ENCODE measurements at regions not wholly inside any gene's neighbourhood (a gene's known extent, or its start where the extent isn't known, plus 50 kb on each side); places are given as distances from the start of the nearest gene placed in this dataset.

- H3K27me3 Mint-ChIP-seq (ENCODE audit: insufficient read depth, low read depth, poor library complexity): peaks cover 5% of the 10 kb centered on the region
- no peaks in the 10 kb centered on the region for H3K36me3 ChIP-seq (ENCODE audit: insufficient read depth)
These were observed 83.7 kb upstream of the PPP2R5A start for GRCh38 chr1:212201461-212201860.

GRCh38 chr1:212203630-212204029 lies 81.6 kb upstream of the PPP2R5A start:
- no peaks in the 10 kb centered on the region for H3F3A ChIP-seq (replicated peaks; ENCODE audit: low read depth)
- H3K4me3 ChIP-seq: no peak overlapping the region
- H3K4me2 ChIP-seq: no peak overlapping the region
- H2AFZ ChIP-seq: peak overlapping the region; percentile 72; the same call in 1 of the 2 replicates
- DNase-seq (ENCODE audit: low spot score) (no peak), ATAC-seq (no peak)
- H4K20me1 ChIP-seq (replicated peaks; ENCODE audit: insufficient read depth): no peaks in the 10 kb centered on the region
- H3K9me2 ChIP-seq (ENCODE audit: insufficient read depth): peaks cover 3% of the 10 kb centered on the region; the same call in 1 of the 2 replicates
- no peaks in the 10 kb centered on the region for H3K27me3 ChIP-seq (ENCODE audit: insufficient read depth)
- no peaks in the 10 kb centered on the region for H3K36me3 ChIP-seq (ENCODE audit: insufficient read depth)
- H3K27ac Mint-ChIP-seq: no peak overlapping the region
- no peaks in the 10 kb centered on the region for H3K9me3 Mint-ChIP-seq
- no peaks in the 10 kb centered on the region; the same call in 2 of the 3 replicates for H3K4me1 Mint-ChIP-seq
- no peaks in the 10 kb centered on the region for H3K36me3 Mint-ChIP-seq (ENCODE audit: low read depth)
- H3K27me3 Mint-ChIP-seq (ENCODE audit: insufficient read depth, low read depth, poor library complexity): peaks cover 5% of the 10 kb centered on the region
- no peak overlapping the region for H3K27ac ChIP-seq (ENCODE audit: low read depth)
- H3K79me2 ChIP-seq (replicated peaks; ENCODE audit: insufficient read depth): no peaks in the 10 kb centered on the region
- H3K4me1 ChIP-seq (ENCODE audit: insufficient read depth): 0 out of 2 replicates have a peak, but pooled peaks cover 6% of the 10 kb centered on the region
- H3K4me3 Mint-ChIP-seq: no peak overlapping the region
- TF ChIP-seq ZNF462 (CRISPR knock-in tag; IDR thresholded peaks at IDR 0.05) (no peak), EZH2phosphoT487 (IDR thresholded peaks at IDR 0.05; ENCODE audit: unreplicated experiment) (no peak), CREB1 (CRISPR knock-in tag; IDR thresholded peaks at IDR 0.05; ENCODE audit: low read depth) (no peak), ETS1 (IDR thresholded peaks at IDR 0.05) (no peak), POLR2AphosphoS5 (IDR thresholded peaks at IDR 0.05; ENCODE audit: low read depth) (no peak), NANOG (IDR thresholded peaks at IDR 0.05; ENCODE audit: borderline replicate concordance) (no peak), EZH2 (IDR thresholded peaks at IDR 0.05; ENCODE audit: low read depth, unreplicated experiment) (no peak), REST (IDR thresholded peaks at IDR 0.05; ENCODE audit: unreplicated experiment) (no peak), CTCF (conservative IDR thresholded peaks at IDR 0.05; ENCODE audit: low read depth in 2 of 2) (no peak)

More at GRCh38 chr1:212201461-212201860, 83.7 kb upstream of the PPP2R5A start:
- Mint-ChIP-seq H3K9me3 (no peaks in the 10 kb centered on the region), H3K4me1 (no peaks in the 10 kb centered on the region; the same call in 2 of the 3 replicates), H3K27ac (no peak overlapping the region), H3K4me3 (no peak overlapping the region), H3K36me3 (ENCODE audit: low read depth) (no peaks in the 10 kb centered on the region)
- Histone ChIP-seq H3K4me2 (no peak overlapping the region), H3K79me2 (replicated peaks; ENCODE audit: insufficient read depth) (no peaks in the 10 kb centered on the region), H3K4me3 (no peak overlapping the region), H3K27ac (ENCODE audit: low read depth) (no peak overlapping the region), H3F3A (replicated peaks; ENCODE audit: low read depth) (no peaks in the 10 kb centered on the region), H4K20me1 (replicated peaks; ENCODE audit: insufficient read depth) (no peaks in the 10 kb centered on the region), H3K4me1 (ENCODE audit: insufficient read depth) (0 out of 2 replicates have a peak, but pooled peaks cover 6% of the 10 kb centered on the region), H3K9me2 (ENCODE audit: insufficient read depth) (peaks cover 3% of the 10 kb centered on the region; the same call in 1 of the 2 replicates), H2AFZ (no peak overlapping the region), H3K27me3 (ENCODE audit: insufficient read depth) (no peaks in the 10 kb centered on the region)
- no peak for TF ChIP-seq POLR2AphosphoS5 (IDR thresholded peaks at IDR 0.05; ENCODE audit: low read depth)
- no peak for DNase-seq (ENCODE audit: low spot score)
- no peak for ATAC-seq
